ENCODE measurements at regions not wholly inside any gene's neighbourhood (a gene's known extent, or its start where the extent isn't known, plus 50 kb on each side); places are given as distances from the start of the nearest gene placed in this dataset.

- TF ChIP-seq CTCF (IDR thresholded peaks at IDR 0.05) (no peak), POLR2A (IDR thresholded peaks at IDR 0.05) (no peak)
Measured at GRCh38 chr4:178037459-178038214, 595.4 kb upstream of the AGA start.
